SK-N-SH (cell line): ENCODE measurements at regions not wholly inside any gene's neighbourhood (a gene's known extent, or its start where the extent isn't known, plus 50 kb on each side); places are given as distances from the start of the nearest gene placed in this dataset.

Source experiments
- CTCF ChIA-PET: fragments of 300-600, 350-600 bp; formaldehyde crosslinking; extraction: SDS; loops from one replicate; lab custom pipeline; 2021; lab: Yijun Ruan, JAX
- POLR2A ChIA-PET: fragments of 350-600 bp; sonication (Branson Sonifier 250); formaldehyde crosslinking; extraction: SDS; loops from one replicate; lab custom pipeline; 2020; ENCODE audit warnings: antibody characterized with exemption, inconsistent platforms; lab: Yijun Ruan, JAX
- DNase-seq: peaks from one replicate; pipeline ENCODE4 v3.0.0; 2012
- H2AFZ ChIP-seq: fragments of 200-600 bp; sonication (generic); 2 replicates; pipeline ENCODE4 v1.8.1; 2016; ENCODE audit warnings: antibody characterized with exemption, mild to moderate bottlenecking, low read depth
- H3F3A ChIP-seq: fragments of 200-600 bp; sonication (generic); replicated peaks from 2 replicates; pipeline ENCODE3; 2016; ENCODE audit warnings: antibody characterized with exemption, mild to moderate bottlenecking; ENCODE audit not compliant: insufficient read depth
- H3K27ac ChIP-seq, 2 experiments: fragments of 200-500 bp in 1 of 2; fragments of 200-600 bp in 1 of 2; sonication (Bioruptor generic) in 1 of 2; sonication (generic), shearing (Covaris generic) in 1 of 2; 2 replicates each; pipeline versions ENCODE4 v1.5.1 to v1.6.1; 2014 to 2016; ENCODE audit warnings: low read depth in 2 of 2, inconsistent platforms in 1 of 2, low read length in 1 of 2, mild to moderate bottlenecking in 1 of 2, mixed read lengths in 1 of 2
- H3K27me3 ChIP-seq: fragments of 200-600 bp; sonication (generic), shearing (Covaris generic); 2 replicates; pipeline ENCODE4 v1.6.1; 2016; ENCODE audit warnings: mixed run types; ENCODE audit not compliant: insufficient read depth
- H3K36me3 ChIP-seq, 2 experiments: fragments of 200-500 bp in 1 of 2; fragments of 200-600 bp in 1 of 2; sonication (Bioruptor generic) in 1 of 2; sonication (generic) in 1 of 2; replicated peaks in 1 of 2; 2 replicates each; pipeline versions ENCODE3 to v1.5.1; 2014 to 2016; ENCODE audit warnings: low read length in 1 of 2, mild to moderate bottlenecking in 1 of 2; ENCODE audit not compliant: insufficient read depth in 2 of 2, control insufficient read depth in 1 of 2
- H3K4me1 ChIP-seq, 2 experiments: fragments of 200-500 bp in 1 of 2; fragments of 200-600 bp in 1 of 2; sonication (Bioruptor generic) in 1 of 2; sonication (generic), shearing (Covaris generic) in 1 of 2; 2 replicates each; pipeline versions ENCODE4 v1.5.1 to v1.6.1; 2014 to 2016; ENCODE audit warnings: low read depth in 1 of 2, low read length in 1 of 2, mixed run types in 1 of 2; ENCODE audit not compliant: insufficient read depth in 2 of 2, control insufficient read depth in 1 of 2
- H3K4me2 ChIP-seq: fragments of 200-600 bp; sonication (generic), shearing (Covaris generic); 2 replicates; pipeline ENCODE4 v1.6.1; 2017; ENCODE audit warnings: mixed run types
- H3K4me3 ChIP-seq, 2 experiments: fragments of 200-500 bp in 1 of 2; fragments of 200-600 bp in 1 of 2; sonication (Bioruptor generic) in 1 of 2; sonication (generic), shearing (Covaris generic) in 1 of 2; 2 replicates each; pipeline versions ENCODE4 v1.5.1 to v1.8.1; 2014 to 2016; ENCODE audit warnings: low read depth in 2 of 2, inconsistent platforms in 1 of 2, low read length in 1 of 2, mild to moderate bottlenecking in 1 of 2, mixed read lengths in 1 of 2, moderate library complexity in 1 of 2
- H3K79me2 ChIP-seq: fragments of 200-600 bp; sonication (generic); 2 replicates; pipeline ENCODE4 v1.8.1; 2017; ENCODE audit warnings: mild to moderate bottlenecking; ENCODE audit not compliant: insufficient read depth
- H3K9ac ChIP-seq: fragments of 200-600 bp; sonication (generic); 2 replicates; pipeline ENCODE4 v1.6.1; 2017; ENCODE audit warnings: mixed run types
- H3K9me2 ChIP-seq: fragments of 200-600 bp; sonication (generic); 2 replicates; pipeline ENCODE4 v1.6.1; 2017; ENCODE audit warnings: mixed run types
- H3K9me3 ChIP-seq: fragments of 200-600 bp; sonication (generic); 2 replicates; pipeline ENCODE4 v1.6.1; 2017; ENCODE audit warnings: mixed run types, mild to moderate bottlenecking, moderate library complexity
- H4K20me1 ChIP-seq: fragments of 200-600 bp; sonication (generic); 2 replicates; pipeline ENCODE4 v1.6.1; 2017; ENCODE audit warnings: mild to moderate bottlenecking, mixed run types; ENCODE audit not compliant: insufficient read depth
- ELF1 ChIP-seq: IDR thresholded peaks from 2 replicates; pipeline ENCODE4 v1.4.0; 2012
- EP300 ChIP-seq, 2 experiments: IDR thresholded peaks; 2 replicates each; pipeline versions ENCODE4 v1.4.0 to v1.6.1; 2012; ENCODE audit warnings: borderline replicate concordance in 1 of 2, low read depth in 1 of 2, low read length in 1 of 2
- EZH2phosphoT487 ChIP-seq: fragments of 200-600 bp; sonication (generic); IDR thresholded peaks from 2 replicates; pipeline ENCODE4 v1.6.1; 2017; ENCODE audit warnings: low read depth, mixed run types, mild to moderate bottlenecking, antibody characterized with exemption, moderate library complexity, borderline replicate concordance
- FOSL2 ChIP-seq: IDR thresholded peaks from 2 replicates; pipeline ENCODE4 v1.4.0; 2012; ENCODE audit warnings: low read depth, mild to moderate bottlenecking, moderate library complexity, borderline replicate concordance
- FOXJ3 ChIP-seq: sonication (generic); formaldehyde crosslinking; IDR thresholded peaks from 2 replicates; pipeline ENCODE4 v1.5.1; 2020; ENCODE audit warnings: mild to moderate bottlenecking, missing genetic modification reagents
- GABPA ChIP-seq: IDR thresholded peaks from 2 replicates; pipeline ENCODE4 v1.4.0; 2012; ENCODE audit warnings: low read depth, mild to moderate bottlenecking
- JUND ChIP-seq: IDR thresholded peaks from 2 replicates; pipeline ENCODE4 v1.4.0; 2012
- NRF1 ChIP-seq: IDR thresholded peaks from 2 replicates; pipeline ENCODE4 v1.6.1; 2012; ENCODE audit warnings: low read depth, mild to moderate bottlenecking, low read length
- SMC3 ChIP-seq: IDR thresholded peaks from 2 replicates; pipeline ENCODE4 v1.6.1; 2012; ENCODE audit warnings: low read depth, low read length, improper control_type of control experiment
- TEAD4 ChIP-seq: IDR thresholded peaks from 2 replicates; pipeline ENCODE4 v1.4.0; 2012; ENCODE audit warnings: mild to moderate bottlenecking, borderline replicate concordance; ENCODE audit not compliant: insufficient read depth
- WGBS: methylation state at CpG from one replicate; pipeline ENCODE4 v1.1.6; 2017; ENCODE audit warnings: low lambda C conversion rate; 5-methylcytosine and 5-hydroxymethylcytosine counted together
- TF ChIP-seq, protein P1 (sequence below): IDR thresholded peaks from 2 replicates; pipeline ENCODE4 v1.6.1; 2012; ENCODE audit warnings: mild to moderate bottlenecking, low read depth, low read length, moderate library complexity
- TF ChIP-seq, protein P2 (sequence below): fragments of 200-600 bp; sonication (generic); IDR thresholded peaks from 2 replicates; pipeline ENCODE4 v1.6.1; 2017; ENCODE audit warnings: antibody characterized with exemption, mild to moderate bottlenecking, moderate library complexity

DNA sequence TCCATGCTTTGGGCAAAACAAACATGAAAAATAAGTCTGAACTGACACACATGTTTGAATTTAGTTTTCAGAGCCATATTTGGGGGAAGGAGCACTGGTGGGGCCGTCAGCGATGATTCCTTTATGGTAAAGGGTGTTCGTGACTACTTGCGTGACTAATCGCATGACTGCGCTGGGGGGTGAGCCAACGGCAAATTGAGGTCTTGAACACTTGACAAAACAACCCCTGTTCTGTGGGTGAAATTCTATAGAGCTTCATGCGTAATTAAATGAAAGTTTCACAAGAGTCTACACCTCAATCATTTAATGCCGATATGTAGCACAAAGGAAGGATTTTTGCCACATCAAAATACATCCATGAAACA lies 127.5 kb upstream of the CYP1B1 start:
- no peaks in the 10 kb centered on the region for H3K79me2 ChIP-seq
- H4K20me1 ChIP-seq: no peaks in the 10 kb centered on the region
- no peaks in the 10 kb centered on the region for H3K36me3 ChIP-seq
- H3K9me2 ChIP-seq: no peaks in the 10 kb centered on the region
- no peaks in the 10 kb centered on the region for H3K9me3 ChIP-seq
- no peak overlapping the region for H3K9ac ChIP-seq
- no peak overlapping the region for H3K4me3 ChIP-seq
- no peak overlapping the region for H3K27ac ChIP-seq
- no peaks in the 10 kb centered on the region; a peak in 1 of 4 replicates for H3K4me1 ChIP-seq
- ChIA-PET CTCF (interaction anchor here (2.2 kb wide), 1 partner anchor 71 kb away, joined by 5 read pairs; no protein-coding TSS in a partner anchor), POLR2A (no interaction called here)
- 91% methylated on average over 9 of the region's 9 CpGs for WGBS
- H3F3A ChIP-seq: no peaks in the 10 kb centered on the region
- DNase-seq: no peak
- TF ChIP-seq JUND (no peak), EZH2phosphoT487 (no peak), FOSL2 (no peak), ELF1 (no peak), GABPA (no peak), SMC3 (no peak), TEAD4 (no peak), NRF1 (no peak), FOXJ3 (CRISPR knock-in tag) (no peak), EP300 (IDR thresholded peaks at IDR 0.05; ENCODE audit: borderline replicate concordance in 1 of 2, low read depth in 1 of 2, low read length in 1 of 2) (no peak)
- TF ChIP-seq, protein P1, sequence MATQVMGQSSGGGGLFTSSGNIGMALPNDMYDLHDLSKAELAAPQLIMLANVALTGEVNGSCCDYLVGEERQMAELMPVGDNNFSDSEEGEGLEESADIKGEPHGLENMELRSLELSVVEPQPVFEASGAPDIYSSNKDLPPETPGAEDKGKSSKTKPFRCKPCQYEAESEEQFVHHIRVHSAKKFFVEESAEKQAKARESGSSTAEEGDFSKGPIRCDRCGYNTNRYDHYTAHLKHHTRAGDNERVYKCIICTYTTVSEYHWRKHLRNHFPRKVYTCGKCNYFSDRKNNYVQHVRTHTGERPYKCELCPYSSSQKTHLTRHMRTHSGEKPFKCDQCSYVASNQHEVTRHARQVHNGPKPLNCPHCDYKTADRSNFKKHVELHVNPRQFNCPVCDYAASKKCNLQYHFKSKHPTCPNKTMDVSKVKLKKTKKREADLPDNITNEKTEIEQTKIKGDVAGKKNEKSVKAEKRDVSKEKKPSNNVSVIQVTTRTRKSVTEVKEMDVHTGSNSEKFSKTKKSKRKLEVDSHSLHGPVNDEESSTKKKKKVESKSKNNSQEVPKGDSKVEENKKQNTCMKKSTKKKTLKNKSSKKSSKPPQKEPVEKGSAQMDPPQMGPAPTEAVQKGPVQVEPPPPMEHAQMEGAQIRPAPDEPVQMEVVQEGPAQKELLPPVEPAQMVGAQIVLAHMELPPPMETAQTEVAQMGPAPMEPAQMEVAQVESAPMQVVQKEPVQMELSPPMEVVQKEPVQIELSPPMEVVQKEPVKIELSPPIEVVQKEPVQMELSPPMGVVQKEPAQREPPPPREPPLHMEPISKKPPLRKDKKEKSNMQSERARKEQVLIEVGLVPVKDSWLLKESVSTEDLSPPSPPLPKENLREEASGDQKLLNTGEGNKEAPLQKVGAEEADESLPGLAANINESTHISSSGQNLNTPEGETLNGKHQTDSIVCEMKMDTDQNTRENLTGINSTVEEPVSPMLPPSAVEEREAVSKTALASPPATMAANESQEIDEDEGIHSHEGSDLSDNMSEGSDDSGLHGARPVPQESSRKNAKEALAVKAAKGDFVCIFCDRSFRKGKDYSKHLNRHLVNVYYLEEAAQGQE: no peak
- TF ChIP-seq, protein P2, sequence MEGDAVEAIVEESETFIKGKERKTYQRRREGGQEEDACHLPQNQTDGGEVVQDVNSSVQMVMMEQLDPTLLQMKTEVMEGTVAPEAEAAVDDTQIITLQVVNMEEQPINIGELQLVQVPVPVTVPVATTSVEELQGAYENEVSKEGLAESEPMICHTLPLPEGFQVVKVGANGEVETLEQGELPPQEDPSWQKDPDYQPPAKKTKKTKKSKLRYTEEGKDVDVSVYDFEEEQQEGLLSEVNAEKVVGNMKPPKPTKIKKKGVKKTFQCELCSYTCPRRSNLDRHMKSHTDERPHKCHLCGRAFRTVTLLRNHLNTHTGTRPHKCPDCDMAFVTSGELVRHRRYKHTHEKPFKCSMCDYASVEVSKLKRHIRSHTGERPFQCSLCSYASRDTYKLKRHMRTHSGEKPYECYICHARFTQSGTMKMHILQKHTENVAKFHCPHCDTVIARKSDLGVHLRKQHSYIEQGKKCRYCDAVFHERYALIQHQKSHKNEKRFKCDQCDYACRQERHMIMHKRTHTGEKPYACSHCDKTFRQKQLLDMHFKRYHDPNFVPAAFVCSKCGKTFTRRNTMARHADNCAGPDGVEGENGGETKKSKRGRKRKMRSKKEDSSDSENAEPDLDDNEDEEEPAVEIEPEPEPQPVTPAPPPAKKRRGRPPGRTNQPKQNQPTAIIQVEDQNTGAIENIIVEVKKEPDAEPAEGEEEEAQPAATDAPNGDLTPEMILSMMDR: no peak
- no peaks in the 10 kb centered on the region for H3K27me3 ChIP-seq
- no peak overlapping the region for H3K4me2 ChIP-seq
- H2AFZ ChIP-seq: no peak overlapping the region
